ENCODE measurements at regions not wholly inside any gene's neighbourhood (a gene's known extent, or its start where the extent isn't known, plus 50 kb on each side); places are given as distances from the start of the nearest gene placed in this dataset.

DNA sequence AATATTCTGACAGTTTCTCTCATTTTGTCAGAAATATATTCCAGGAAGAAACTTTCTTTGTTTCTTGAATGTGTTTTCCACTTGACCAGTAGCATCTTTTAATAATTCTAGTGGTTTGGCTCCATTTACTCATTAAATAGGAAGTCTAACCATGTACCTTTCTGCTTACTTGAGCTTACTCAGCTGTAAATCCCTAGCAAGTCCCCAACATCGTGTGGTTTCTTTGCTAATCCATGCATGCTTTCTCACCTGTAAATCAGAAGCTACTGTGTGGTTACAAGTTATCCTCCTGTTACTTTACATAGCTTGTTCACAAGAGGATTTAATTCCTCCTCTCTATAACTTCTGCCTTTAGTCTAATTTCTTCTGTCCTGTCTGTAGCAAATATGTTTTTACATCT is 227.7 kb downstream of the FSCB start:
- 32 to 55% methylated on average over 1 of the region's 1 CpG for WGBS, 2 donors
- H3K4me3 ChIP-seq (ENCODE audit: low read depth, poor library complexity, severe bottlenecking): no peak overlapping the region
- no peak for DNase-seq (ENCODE audit: low spot score in 2 of 2)
- TF ChIP-seq, protein P1, sequence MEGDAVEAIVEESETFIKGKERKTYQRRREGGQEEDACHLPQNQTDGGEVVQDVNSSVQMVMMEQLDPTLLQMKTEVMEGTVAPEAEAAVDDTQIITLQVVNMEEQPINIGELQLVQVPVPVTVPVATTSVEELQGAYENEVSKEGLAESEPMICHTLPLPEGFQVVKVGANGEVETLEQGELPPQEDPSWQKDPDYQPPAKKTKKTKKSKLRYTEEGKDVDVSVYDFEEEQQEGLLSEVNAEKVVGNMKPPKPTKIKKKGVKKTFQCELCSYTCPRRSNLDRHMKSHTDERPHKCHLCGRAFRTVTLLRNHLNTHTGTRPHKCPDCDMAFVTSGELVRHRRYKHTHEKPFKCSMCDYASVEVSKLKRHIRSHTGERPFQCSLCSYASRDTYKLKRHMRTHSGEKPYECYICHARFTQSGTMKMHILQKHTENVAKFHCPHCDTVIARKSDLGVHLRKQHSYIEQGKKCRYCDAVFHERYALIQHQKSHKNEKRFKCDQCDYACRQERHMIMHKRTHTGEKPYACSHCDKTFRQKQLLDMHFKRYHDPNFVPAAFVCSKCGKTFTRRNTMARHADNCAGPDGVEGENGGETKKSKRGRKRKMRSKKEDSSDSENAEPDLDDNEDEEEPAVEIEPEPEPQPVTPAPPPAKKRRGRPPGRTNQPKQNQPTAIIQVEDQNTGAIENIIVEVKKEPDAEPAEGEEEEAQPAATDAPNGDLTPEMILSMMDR (IDR thresholded peaks at IDR 0.05): no peak
- TF ChIP-seq POLR2A (IDR thresholded peaks at IDR 0.05): no peak
- intact Hi-C loops (cut with DNase I; ENCODE audit: low total_unique reads): no loop called here

DNA sequence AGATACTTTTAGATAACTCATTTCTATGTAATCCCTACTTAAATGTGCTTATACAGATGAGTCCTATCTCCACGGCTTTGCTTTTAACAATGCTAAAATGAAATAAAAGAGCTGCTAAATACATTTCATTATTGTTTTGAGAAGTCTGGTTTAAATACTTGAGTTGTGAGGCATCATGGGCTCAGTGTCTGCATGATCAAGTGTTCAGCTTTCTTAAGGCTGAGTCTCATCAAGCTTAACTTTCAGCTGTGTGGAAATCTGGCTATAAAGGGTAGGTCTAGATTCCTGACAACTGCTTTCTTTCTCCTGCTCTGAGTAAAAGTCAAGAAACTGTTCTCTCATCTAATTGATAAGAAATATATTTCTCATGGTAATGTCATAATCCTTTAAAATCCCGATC is 235.4 kb downstream of the FSCB start:
- intact Hi-C loops (cut with DNase I; ENCODE audit: low total_unique reads): no loop called here
- H3K4me3 ChIP-seq (ENCODE audit: low read depth, poor library complexity, severe bottlenecking): no peak overlapping the region
- no peak for DNase-seq (ENCODE audit: low spot score in 2 of 2)
- 79 to 89% methylated on average over 2 of the region's 2 CpGs for WGBS, 2 donors
- TF ChIP-seq, protein P1 (IDR thresholded peaks at IDR 0.05): no peak
- TF ChIP-seq POLR2A (IDR thresholded peaks at IDR 0.05): no peak

DNA sequence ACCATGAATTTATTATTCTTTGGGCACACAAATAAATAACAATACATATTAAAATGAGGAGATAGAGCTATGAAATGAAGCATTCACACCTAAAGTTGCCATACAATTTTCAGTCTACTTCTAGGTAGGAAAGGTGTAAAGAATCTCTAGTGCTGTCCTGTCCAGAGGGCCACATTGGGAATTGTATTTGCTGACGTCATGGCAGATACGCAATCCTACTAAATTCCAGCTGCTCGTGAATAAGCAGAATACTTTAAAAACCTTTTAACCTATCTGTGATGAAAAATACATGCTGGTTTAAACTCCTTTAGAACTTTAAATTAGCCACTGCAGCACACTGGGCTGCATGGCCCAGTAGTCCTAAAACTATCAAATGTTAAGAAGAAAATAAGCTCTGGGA is 236.1 kb downstream of the FSCB start:
- intact Hi-C loops (cut with DNase I; ENCODE audit: low total_unique reads): no loop called here
- WGBS, 2 donors: 76 to 80% methylated on average over 3 of the region's 3 CpGs
- no peak for TF ChIP-seq POLR2A (IDR thresholded peaks at IDR 0.05)
- TF ChIP-seq, protein P1 (IDR thresholded peaks at IDR 0.05): no peak
- DNase-seq (ENCODE audit: low spot score in 2 of 2): no peak
- no peak overlapping the region for H3K4me3 ChIP-seq (ENCODE audit: low read depth, poor library complexity, severe bottlenecking)

DNA sequence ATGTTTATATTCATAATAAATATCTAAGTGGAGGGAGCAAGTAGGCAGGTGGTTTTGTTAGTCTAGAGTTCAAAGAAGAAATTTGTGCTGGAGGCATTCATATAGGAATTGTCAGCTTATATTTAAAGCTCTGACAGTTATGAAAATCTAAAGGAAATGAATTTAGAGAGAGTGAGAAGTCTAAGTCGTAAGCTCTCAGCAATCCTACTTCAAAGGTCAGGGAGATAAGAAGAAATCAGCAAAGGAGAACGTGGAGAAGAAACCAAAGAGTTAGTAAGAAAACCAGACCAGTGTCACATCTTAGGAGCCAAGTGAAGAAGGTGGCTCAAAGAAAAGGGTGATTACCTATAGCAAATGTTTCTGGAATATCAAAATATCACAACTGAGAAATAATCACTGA is 241.8 kb downstream of the FSCB start:
- intact Hi-C loops (cut with DNase I; ENCODE audit: low total_unique reads): no loop called here
- DNase-seq (ENCODE audit: low spot score in 2 of 2): no peak
- TF ChIP-seq, protein P1 (IDR thresholded peaks at IDR 0.05): no peak
- TF ChIP-seq POLR2A (IDR thresholded peaks at IDR 0.05): no peak
- no peak overlapping the region for H3K4me3 ChIP-seq (ENCODE audit: low read depth, poor library complexity, severe bottlenecking)
- WGBS, 2 donors: 26 to 28% methylated on average over 2 of the region's 2 CpGs

DNA sequence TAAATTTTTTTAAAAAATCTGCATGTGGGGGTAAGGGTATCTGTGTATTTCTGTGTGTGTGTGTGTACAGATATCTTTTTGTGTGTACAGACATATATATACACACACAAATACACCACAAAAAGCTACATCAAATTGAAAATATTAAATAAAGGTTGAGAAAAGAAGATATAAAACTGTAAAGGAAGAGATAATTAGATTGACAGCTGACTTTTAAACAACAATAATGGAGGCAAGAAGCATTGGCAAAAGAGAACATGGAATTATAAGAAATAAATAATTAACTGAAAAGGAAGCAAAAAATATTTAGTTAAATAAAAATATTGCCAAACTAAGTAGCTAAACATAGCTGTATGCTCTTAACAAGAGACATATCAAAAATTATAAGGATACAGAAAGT is 291.4 kb downstream of the FSCB start:
- no peak for DNase-seq (ENCODE audit: low spot score in 2 of 2)
- H3K4me3 ChIP-seq (ENCODE audit: low read depth, poor library complexity, severe bottlenecking): no peak overlapping the region
- TF ChIP-seq, protein P1 (IDR thresholded peaks at IDR 0.05): no peak
- TF ChIP-seq POLR2A (IDR thresholded peaks at IDR 0.05): no peak
- intact Hi-C loops (cut with DNase I; ENCODE audit: low total_unique reads): no loop called here

DNA sequence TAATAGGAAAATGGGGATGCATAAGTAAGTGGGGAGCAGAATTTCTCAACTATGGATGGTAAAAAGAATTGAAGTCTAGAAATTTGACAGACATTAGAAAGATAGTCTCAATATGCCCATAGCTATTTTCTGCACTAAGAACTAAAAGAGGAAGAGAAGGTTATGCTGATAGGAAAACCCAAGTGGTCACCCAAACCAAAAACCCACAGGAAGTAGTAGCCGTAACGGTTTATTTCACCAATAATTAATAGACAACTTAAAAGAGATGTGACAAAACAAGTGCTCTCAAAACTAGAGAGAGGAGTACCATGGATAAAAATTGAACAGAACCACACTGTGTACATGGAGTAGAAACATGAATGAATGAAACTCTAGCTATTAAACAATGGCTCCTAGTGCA is 295.4 kb downstream of the FSCB start:
- WGBS, 2 donors: 63 to 82% methylated on average over 2 of the region's 2 CpGs
- H3K4me3 ChIP-seq (ENCODE audit: low read depth, poor library complexity, severe bottlenecking): no peak overlapping the region
- DNase-seq (ENCODE audit: low spot score in 2 of 2): no peak
- no peak for TF ChIP-seq POLR2A (IDR thresholded peaks at IDR 0.05)
- TF ChIP-seq, protein P1 (IDR thresholded peaks at IDR 0.05): no peak
- intact Hi-C loops (cut with DNase I; ENCODE audit: low total_unique reads): loop anchor here (5.0 kb wide), 1 partner anchor 439 kb away; no protein-coding TSS in a partner anchor

Measured in lower leg skin (tissue), 4 donors.